Activated naive CD4-positive, alpha-beta T cell (primary cell): ENCODE measurements at regions not wholly inside any gene's neighbourhood (a gene's known extent, or its start where the extent isn't known, plus 50 kb on each side); places are given as distances from the start of the nearest gene placed in this dataset.
"Not testable (repeated sequence)": the region's sequence is repeated elsewhere in the genome, so short reads cannot be mapped to it uniquely, and the experiment has no call there.

ENCODE experiments used
- DNase-seq, 4 experiments: peaks; one replicate each; lab custom pipeline; 2025; lab: John Stamatoyannopoulos, UW

DNA sequence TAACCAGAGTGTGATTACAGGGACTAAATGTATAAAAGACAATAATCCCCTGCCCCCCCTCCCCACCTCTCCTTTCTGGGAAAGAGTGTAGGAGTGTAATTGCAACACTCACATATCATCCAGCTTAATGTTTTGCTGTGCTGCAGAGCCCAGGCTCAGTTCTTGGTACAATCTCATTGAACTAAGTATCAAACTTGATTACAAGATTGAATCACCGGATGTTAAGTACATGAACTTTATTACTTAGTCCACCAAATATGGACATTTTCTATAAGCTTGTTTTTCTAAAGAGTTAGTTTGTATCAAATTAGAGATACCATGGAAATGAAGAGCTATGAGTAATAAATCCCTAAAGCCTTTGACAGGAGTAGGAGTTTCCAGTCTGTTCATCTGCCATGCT lies 559.1 kb downstream of the ZNF674 start:
- DNase-seq: no peak

DNA sequence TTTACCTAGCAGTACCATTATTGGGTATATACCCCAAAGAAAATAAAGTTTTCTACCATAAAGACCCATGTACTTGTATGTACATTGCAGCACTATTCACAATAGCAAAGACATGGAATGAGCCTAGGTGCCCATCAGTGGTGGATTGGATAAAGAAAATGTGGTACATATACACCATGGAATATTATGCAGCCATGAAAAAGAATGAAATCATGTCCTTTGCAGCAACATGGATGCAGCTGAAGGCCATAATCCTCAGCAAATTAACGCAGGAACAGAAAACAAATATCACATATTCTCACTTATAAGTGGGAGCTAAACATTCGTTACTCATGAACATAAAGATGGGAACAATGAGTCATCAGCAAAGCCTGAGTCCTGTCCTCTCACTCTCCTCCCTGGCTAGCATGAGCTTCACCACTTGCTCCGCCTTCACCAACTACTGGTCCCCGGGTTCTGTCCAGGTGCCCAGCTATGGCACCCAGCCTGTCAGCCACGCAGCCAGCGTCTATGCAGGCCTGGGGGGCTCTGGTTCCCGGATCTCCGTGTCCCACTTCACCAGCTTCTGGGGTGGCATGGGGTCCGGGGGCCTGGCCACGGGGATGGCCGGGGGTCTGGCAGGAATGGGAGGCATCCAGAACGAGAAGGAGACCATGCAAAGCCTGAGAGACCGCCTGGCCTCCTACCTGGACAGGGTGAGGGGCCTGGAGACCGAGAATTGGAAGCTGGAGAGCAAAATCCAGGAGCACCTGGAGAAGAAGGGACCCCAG lies 562.1 kb downstream of the ZNF674 start:
- not testable (repeated sequence) for DNase-seq

DNA sequence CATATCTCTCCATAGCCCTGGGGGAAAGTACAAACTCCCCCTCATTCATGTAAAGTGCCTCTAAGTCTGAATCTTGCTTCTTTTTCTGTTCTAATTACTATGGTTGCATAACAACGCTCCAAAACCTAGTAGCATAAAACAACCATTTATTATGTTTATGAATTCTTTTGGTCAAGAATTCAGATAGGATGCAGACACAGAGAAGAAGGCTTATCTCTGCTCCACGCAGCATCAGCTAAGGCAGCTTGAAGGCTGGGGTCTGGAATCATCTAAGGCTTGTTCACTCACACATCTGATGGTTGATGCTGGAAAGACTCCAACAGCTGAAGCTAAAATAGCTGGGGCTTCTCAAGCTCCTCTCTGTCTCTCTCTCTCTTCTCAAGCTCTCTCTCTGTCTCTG lies 564.5 kb downstream of the ZNF674 start:
- no peak for DNase-seq

DNA sequence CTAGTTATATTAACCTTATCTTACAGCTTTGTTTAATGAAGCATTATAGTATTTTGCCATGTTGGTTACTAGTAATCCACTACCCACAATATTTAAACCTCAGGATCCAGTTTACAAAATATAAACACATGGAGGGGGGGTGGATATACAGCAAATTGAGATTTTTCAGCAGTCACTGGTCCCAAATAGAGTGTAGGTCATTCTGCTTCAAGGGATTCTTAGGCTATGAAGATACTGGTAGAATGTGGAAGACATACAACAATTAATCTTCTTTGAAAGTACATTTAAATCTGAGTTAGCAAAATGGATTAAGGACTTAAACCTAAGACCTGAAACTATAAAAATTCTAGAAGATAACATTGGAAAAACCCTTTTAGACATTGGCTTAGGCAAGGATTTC lies 569.6 kb downstream of the ZNF674 start:
- no peak for DNase-seq

DNA sequence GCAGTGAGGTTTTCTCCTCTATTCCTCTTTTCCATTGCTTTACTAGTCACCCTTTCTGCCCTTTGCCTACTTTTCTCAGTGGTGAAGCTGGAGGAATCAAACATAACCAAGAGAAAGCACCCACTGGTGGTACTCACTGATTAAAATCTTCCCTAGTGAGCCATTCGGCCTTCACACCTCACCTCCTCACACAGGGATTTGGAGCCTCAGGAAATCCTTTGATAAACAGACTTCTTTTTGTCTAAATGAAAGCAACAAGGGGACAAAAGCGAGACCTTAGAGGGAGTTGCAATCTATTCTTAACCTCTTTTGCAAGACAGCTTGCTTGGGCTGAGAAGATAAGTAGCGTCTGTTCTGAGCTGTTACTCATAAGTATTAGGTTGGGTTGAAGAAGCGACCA lies 572.6 kb downstream of the ZNF674 start:
- DNase-seq: no peak

DNA sequence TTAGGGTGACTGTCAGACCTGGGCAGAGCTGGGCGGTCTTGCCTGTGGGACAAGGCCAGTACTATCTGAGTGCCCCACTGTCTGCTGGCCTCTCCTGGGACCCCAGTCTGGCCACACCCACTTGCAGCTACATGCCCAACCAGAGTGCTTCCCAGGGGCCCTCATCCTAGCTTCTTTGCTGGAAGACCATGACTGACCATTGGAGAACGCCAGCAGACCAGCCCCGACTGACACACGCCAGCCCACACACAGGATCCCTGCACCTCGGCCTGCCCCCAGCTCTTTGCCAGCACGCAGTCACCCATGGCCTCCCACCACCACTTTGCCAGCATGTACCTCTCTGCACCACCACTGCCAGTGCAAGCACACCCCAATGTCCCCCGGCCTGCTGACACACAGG lies 585.7 kb downstream of the ZNF674 start:
- DNase-seq: no peak

DNA sequence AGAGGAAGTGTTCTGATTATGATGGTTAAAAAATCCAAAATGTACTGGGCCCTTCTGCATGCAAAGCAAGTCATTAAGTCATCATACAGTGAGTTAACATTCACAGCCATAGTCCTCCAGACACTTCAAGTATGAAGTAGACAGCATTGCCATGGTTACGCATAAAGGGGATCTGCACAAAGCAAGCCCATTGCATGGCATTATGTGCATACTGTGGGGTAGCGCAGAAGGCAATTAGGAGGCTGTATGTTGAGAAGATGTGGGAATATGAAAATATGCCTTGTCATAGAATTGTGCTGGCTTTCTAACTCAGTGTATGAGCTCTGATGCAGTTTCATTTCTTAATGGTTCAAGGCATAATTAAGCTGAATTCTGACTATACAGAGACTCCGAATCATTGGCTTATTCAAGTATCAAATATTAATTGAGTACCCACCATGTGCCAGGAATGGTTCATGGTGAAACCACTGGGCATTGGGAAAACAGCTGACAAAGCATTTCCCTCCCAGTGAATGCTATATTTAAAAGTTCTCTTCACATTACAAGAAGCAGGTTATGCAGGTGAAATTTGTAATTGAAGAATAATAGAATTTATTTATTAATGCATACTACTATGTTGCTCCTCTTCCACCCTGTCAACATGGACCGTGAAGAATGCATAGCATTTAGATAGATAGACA lies 588.9 kb downstream of the ZNF674 start:
- no peak for DNase-seq

DNA sequence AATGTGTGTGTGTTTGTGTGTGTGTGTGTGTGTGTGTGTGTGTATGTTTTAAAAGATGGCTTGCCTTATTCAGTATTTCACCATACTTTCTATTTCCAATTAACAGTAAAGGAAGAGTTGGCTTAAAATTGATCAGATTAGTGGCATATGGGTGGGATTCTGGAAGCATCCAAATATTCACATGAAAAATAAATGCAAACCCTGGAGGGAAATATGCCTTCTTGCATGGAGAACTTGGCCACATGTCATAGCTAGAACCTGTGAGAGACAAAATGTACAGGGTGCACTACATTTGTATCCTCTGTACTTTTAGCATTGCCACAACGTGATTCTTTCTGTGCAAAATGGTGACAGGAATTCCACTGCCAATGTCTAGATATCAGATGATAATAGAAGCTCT lies 589.6 kb downstream of the ZNF674 start:
- DNase-seq: no peak

- no peak for DNase-seq
Measured at GRCh38 chrX:45954026-45954425, 591.2 kb downstream of the ZNF674 start.

GRCh38 chrX:45952030-45952429 lies 593.2 kb downstream of the ZNF674 start:
- no peak for DNase-seq

DNA sequence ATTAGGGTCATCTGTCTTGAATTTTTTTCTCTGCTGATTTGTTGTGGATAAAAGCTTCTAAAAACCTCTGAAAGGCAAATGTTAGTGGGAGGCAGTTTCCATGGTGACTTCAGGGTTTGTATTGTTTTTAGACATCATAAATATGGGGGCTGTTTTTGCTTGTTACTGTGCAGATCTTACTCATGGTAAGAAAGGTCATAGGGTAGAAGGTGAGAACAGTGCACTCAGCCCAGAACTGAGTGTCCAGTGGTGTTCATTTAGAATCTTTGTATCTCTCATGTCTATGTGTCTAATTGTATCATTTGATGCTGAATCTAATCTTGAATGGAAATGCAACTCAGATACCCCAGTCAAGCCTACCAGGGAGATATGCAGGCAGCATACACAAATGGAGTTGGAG lies 609.8 kb downstream of the ZNF674 start:
- no peak for DNase-seq

DNA sequence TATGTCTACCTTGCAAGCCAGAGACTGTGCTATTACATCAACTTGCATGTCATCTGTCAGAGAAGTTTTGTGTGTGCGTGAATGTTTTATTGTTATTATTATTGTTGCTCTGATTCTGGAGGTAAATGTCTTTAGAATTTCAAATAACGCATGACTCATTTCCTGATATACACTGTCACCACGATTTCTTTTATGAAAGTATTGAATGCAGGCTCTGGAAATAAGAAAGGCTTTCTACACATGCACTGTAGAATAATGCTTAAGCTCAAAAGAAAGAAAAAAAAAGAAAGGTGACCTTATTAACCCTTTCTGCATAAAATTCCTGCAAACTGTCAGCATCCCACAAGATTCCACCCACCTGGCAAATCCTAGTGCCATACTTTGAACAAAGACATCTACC lies 632.9 kb downstream of the ZNF674 start:
- DNase-seq: no peak

DNA sequence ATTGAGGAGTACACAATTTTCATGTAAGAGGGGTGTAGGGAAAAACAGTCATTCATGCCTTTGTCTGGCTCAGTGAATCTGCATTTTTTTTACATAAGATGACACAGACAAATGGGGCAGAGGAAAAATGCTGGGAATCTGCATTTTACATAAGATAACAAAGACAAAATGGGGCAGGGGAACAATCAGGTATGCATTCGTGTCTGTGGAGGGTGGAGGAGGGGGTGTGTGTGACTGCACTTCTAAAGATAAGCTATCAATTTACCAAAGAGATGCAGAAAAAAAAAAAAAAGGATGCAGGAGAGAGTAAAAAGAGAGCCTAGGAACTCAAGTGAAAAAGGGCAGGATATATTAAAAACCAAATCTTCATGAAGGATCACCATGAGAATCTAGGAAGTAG lies 637.4 kb downstream of the ZNF674 start:
- DNase-seq: no peak

DNA sequence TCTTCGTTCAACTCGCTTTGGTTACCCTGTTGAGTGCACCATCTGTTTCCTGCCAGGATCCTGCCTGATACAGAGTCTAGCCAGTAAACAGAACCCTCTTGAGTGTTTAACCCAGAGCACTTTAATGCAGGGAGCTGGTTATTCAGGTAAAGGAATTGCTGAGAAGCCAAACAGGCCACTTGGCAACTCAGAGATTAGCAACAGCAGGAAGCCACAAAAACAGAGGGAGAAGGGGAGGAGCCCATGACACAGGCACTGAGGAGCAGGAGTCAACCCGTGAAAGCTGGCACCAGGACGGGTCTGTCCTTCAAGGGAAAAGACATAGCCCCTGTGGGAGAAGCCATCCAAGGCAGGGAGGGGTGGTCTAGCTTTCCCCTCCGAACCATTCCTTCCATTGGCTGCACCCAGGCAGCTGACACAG lies 641.4 kb downstream of the ZNF674 start:
- DNase-seq: no peak

- DNase-seq: no peak
Measured at GRCh38 chrX:45900766-45901615, 644.2 kb downstream of the ZNF674 start.

DNA sequence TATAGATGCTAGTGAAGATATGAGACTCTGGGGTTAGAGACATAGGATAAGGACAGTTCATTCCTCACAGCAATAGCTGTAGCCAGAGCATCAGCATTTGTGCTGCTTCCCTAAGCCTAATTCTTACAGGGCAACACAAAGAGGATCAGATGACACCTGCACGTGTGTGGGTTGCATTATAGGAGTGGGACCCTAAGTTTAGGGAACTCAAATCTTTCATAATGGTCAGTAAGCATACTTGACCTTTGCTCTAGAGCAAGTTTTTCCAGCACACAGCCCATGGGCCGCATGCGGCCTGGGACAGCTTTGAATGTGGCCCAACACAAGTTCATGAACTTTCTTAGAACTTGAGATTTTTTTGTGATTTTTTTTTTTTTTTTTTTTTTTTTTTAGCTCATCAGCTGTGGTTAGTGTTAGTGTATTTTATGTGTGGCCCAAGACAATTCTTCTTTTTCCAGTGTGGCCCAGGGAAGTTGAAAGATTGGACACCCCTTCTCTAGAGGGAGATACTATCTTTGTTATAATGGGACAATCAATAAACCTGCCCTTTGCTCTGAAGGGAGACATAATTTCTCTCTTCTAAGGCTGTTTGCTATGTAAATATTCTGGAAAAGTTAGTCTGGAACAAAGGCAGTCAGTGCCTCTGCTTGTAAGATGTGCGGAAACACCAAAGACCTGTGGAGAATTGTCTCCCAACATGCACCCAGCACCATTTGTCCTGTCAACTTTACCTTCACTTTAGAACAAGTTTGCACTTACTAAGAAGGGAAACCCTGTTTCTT lies 650.2 kb downstream of the ZNF674 start:
- no peak for DNase-seq

DNA sequence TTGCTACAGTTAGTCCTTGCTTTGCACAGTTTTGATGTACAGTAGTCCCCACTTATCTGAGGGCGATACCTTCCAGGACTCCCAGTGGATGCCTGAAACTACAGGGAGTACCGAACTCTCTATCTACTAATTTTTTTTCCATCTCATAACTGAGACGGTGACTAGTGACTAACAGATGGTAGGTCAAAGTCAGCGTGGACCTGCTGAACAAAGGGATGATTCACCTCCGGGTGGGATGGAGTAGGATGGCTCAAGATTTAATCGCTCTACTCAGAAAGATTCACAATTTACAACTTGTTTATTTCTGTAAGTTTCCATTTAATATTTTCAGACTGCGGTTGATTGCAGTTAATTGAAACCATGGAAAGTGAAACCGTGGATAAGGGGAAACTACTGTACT lies 655.8 kb downstream of the ZNF674 start:
- DNase-seq: no peak

DNA sequence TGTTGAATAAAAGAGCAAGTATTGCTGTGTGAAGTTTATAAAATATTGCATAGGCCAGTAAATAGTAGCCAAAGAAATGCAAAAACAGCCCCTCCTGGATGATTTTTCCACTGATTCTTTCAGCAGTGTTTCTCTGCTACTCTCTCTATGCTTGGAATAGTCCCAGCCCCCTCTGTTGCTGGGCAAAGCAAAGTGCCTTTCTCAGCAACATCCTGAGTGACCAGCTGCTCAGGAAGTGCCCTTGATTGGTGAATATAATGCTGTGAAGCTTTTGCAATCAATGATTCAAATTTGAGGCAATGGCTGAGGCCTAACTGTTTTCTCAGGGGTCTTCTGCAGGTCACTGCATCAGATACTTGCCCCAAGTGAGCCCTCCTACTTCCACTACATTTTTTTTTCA lies 656.7 kb downstream of the ZNF674 start:
- DNase-seq: no peak

GRCh38 chrX:45885931-45886330 lies 659.3 kb downstream of the ZNF674 start:
- no peak for DNase-seq

DNA sequence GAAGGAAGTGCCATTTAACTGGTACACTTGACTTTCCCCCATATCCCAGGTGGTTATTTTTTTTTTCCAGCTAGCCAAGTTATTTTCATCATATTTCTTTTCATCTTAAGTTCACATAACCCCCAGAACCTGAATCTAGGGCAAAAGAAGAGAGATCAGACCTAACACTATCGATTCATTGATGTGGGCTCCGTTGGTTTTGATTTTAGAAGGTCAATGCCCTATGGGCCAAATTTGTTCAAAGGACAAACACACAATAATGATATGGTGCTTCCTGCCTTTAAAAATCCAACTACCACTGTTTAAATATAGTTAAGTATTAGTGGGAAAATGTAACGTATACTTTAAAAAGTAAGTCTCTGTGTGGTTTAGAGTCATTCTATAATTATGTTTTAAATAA lies 665.7 kb downstream of the ZNF674 start:
- DNase-seq: no peak

GRCh38 chrX:45876206-45876605 lies 669.0 kb downstream of the ZNF674 start:
- no peak for DNase-seq

DNA sequence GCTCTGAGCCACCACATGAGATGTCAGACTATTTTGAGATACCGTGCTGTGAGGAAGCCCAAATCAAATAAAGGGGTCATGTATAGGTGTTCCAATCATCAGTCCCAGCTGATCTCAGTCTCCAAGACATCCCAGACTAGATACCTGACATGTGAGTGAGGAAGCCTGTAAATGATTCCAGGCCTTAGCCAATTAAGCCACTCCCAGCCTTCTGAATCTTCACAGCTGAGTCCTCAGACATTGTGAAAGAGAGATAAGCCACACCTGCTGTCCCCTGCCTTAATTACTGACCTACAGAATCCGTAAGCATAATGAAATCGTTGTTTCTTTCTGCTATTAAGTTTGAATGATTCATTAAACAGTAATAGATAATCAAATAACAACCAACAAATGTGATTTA lies 671.4 kb downstream of the ZNF674 start:
- DNase-seq: no peak
